ENCODE measurements at regions not wholly inside any gene's neighbourhood (a gene's known extent, or its start where the extent isn't known, plus 50 kb on each side); places are given as distances from the start of the nearest gene placed in this dataset.
A peak's percentile ranks its signal among the peaks of the same experiment; 100 is the strongest.

DNA sequence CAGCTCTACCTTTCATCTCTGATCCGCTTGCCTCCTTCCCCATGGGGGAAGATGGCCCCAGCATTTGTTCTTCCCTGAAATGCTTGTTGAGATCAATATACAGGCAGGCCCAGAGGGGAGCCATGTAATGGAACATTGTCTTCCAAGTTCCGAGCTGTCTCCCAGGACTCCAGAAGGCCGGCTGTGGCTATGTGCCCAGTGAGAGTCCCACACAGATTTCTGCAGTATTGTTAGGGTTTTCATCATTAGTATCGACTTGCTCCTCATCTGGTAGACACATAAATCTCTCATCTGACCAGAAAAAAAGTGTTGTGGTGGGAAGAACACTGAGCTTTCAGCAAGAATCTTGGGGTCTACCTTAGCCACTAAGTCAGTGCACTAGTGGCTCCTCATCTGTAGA lies 163.4 kb downstream of the TRIM29 start:
- no peak overlapping the region for H3K27ac ChIP-seq
- H3K36me3 ChIP-seq, result no peaks in the 10 kb centered on the region
- WGBS, result 78% methylated on average over 4 of the region's 4 CpGs
- H3K4me3 ChIP-seq, result no peak overlapping the region
- H3K9me3 ChIP-seq, result no peaks in the 10 kb centered on the region
- H3K4me1 ChIP-seq (replicated peaks), result no peaks in the 10 kb centered on the region
- peaks cover 4% of the 10 kb centered on the region for H3K27me3 ChIP-seq (replicated peaks; ENCODE audit: insufficient read depth)
- DNase-seq (ENCODE audit: low spot score), result no peak
- TF ChIP-seq POLR2AphosphoS5 (IDR thresholded peaks at IDR 0.05), result no peak
- TF ChIP-seq POLR2A (IDR thresholded peaks at IDR 0.05), result no peak
- TF ChIP-seq, protein P1, sequence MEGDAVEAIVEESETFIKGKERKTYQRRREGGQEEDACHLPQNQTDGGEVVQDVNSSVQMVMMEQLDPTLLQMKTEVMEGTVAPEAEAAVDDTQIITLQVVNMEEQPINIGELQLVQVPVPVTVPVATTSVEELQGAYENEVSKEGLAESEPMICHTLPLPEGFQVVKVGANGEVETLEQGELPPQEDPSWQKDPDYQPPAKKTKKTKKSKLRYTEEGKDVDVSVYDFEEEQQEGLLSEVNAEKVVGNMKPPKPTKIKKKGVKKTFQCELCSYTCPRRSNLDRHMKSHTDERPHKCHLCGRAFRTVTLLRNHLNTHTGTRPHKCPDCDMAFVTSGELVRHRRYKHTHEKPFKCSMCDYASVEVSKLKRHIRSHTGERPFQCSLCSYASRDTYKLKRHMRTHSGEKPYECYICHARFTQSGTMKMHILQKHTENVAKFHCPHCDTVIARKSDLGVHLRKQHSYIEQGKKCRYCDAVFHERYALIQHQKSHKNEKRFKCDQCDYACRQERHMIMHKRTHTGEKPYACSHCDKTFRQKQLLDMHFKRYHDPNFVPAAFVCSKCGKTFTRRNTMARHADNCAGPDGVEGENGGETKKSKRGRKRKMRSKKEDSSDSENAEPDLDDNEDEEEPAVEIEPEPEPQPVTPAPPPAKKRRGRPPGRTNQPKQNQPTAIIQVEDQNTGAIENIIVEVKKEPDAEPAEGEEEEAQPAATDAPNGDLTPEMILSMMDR (IDR thresholded peaks at IDR 0.05), result no peak
- intact Hi-C loops (cut with DNase I), result no loop called here

GRCh38 chr11:119974051-119974450 lies 163.9 kb downstream of the TRIM29 start:
- 86% methylated on average over 4 of the region's 4 CpGs for WGBS
- Histone ChIP-seq H3K9me3 (no peaks in the 10 kb centered on the region), H3K27ac (no peak overlapping the region), H3K4me3 (no peak overlapping the region), H3K4me1 (replicated peaks) (no peaks in the 10 kb centered on the region), H3K27me3 (replicated peaks; ENCODE audit: insufficient read depth) (peaks cover 4% of the 10 kb centered on the region), H3K36me3 (no peaks in the 10 kb centered on the region)
- intact Hi-C loops (cut with DNase I), result no loop called here
- TF ChIP-seq POLR2A (IDR thresholded peaks at IDR 0.05) (no peak), POLR2AphosphoS5 (IDR thresholded peaks at IDR 0.05) (no peak)
- DNase-seq (ENCODE audit: low spot score), result no peak

- Histone ChIP-seq H3K9me3 (no peaks in the 10 kb centered on the region), H3K4me1 (replicated peaks) (no peaks in the 10 kb centered on the region), H3K4me3 (no peak overlapping the region), H3K27me3 (replicated peaks; ENCODE audit: insufficient read depth) (no peaks in the 10 kb centered on the region), H3K36me3 (no peaks in the 10 kb centered on the region), H3K27ac (no peak overlapping the region)
- TF ChIP-seq POLR2A (IDR thresholded peaks at IDR 0.05) (no peak), POLR2AphosphoS5 (IDR thresholded peaks at IDR 0.05) (no peak)
- TF ChIP-seq, protein P1 (IDR thresholded peaks at IDR 0.05), result no peak
- intact Hi-C loops (cut with DNase I), result no loop called here
- DNase-seq (ENCODE audit: low spot score), result no peak
- 86% methylated on average over 2 of the region's 2 CpGs for WGBS
These were observed 165.6 kb downstream of the TRIM29 start for GRCh38 chr11:119972281-119972680.

DNA sequence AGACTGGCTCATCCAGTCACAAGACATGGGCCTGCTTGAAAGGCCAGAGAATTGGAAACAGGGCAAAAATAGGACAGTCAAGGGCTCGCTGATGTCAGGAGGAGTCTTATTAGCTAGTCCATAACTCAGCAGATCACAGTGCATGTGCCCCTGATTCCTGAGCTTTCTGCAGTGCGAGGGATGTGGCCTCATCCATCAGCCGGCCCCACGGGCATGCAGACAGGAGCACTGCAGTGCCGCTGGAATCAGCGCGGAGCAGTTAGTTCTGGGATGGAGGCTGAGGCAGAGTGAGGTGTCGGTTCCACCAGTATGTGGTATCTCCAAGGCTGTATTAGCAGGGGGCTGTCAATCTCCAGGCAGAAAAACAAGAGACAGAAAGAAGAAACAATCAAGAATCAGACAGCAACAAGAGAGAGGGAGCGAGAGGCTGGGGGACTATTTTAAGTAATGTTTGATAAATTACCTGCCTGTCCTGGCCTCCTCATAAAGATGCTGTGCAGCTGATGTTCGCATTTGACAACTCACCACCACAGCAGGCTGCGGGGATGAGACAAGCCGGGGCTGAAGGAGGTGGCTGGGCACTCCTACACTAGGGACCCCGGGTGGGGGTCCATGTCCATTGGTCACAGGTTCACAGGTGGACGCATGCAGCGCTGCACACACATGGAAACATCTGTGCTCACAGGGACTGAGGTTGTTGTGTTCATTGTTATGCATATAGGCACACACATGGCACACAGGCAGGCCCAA lies 167.2 kb downstream of the TRIM29 start:
- H3K9me3 ChIP-seq, result no peaks in the 10 kb centered on the region
- intact Hi-C loops (cut with DNase I), result no loop called here
- no peaks in the 10 kb centered on the region for H3K4me1 ChIP-seq (replicated peaks)
- no peak overlapping the region for H3K4me3 ChIP-seq
- no peak for DNase-seq (ENCODE audit: low spot score)
- no peaks in the 10 kb centered on the region for H3K36me3 ChIP-seq
- no peaks in the 10 kb centered on the region for H3K27me3 ChIP-seq (replicated peaks; ENCODE audit: insufficient read depth)
- TF ChIP-seq POLR2A (IDR thresholded peaks at IDR 0.05), result no peak
- TF ChIP-seq POLR2AphosphoS5 (IDR thresholded peaks at IDR 0.05), result no peak
- no peak overlapping the region for H3K27ac ChIP-seq
- 89% methylated on average over 14 of the region's 15 CpGs for WGBS

DNA sequence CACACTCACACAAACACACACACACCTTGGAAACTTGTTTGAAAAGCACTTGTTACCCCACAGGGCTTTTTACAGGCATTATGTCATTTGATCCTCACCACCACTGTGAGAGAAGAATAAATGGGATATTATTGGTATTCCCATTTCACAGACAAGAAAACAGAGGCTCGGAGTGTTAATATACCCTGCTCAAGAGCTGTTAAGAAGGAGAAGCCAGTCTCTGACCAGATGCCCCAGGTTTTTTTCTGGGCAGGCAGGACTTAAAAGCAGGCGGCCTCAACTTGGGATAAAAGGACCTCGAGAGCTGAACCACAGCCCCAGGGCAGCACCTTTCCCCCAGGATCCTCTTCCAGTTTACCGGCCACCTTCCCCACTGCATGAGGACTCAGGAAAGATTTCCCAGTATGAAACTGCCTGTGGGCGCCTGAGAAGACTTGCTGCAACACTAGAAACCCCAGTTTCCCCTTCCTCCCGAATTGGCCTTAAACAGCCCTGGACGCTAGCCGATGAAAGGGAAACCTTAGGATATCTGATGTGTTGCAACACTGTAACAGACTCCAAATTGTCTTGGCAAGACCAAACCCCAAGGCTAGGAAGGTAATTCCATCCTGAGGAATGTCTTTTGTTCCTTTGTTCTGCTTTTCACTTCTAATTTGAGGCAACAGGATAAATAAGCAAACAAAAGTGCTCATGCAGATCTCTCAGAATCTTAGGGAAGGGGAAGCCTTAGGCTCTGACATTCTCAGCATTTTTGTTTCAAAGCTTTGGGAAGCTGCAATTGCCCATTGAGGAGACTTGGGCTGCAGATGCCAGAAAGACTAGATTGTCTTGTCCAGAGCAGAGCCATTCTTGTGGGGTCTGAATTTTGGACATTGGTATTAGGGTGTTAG lies 173.5 kb downstream of the TRIM29 start:
- Histone ChIP-seq H3K4me3 (no peak overlapping the region), H3K9me3 (no peaks in the 10 kb centered on the region), H3K36me3 (no peaks in the 10 kb centered on the region), H3K27me3 (replicated peaks; ENCODE audit: insufficient read depth) (no peaks in the 10 kb centered on the region), H3K4me1 (replicated peaks) (no peaks in the 10 kb centered on the region), H3K27ac (no peak overlapping the region)
- TF ChIP-seq POLR2AphosphoS5 (IDR thresholded peaks at IDR 0.05) (peak; percentile 83), POLR2A (IDR thresholded peaks at IDR 0.05) (no peak)
- TF ChIP-seq, protein P1 (IDR thresholded peaks at IDR 0.05), result no peak
- WGBS, result 41% methylated on average over 8 of the region's 8 CpGs
- DNase-seq (ENCODE audit: low spot score), result peak; percentile 53
- intact Hi-C loops (cut with DNase I), result no loop called here

Measured in prostate gland (tissue), 2 donors.